NCI-H460 (cell line): ENCODE measurements at regions not wholly inside any gene's neighbourhood (a gene's known extent, or its start where the extent isn't known, plus 50 kb on each side); places are given as distances from the start of the nearest gene placed in this dataset.
"Not testable (repeated sequence)": the region's sequence is repeated elsewhere in the genome, so short reads cannot be mapped to it uniquely, and the experiment has no call there.

Experiments used
- DNase-seq: peaks from one replicate; pipeline ENCODE4 v3.0.0-alpha.2; 2016; ENCODE audit warnings: low read depth; ENCODE audit errors: extremely low read depth

DNA sequence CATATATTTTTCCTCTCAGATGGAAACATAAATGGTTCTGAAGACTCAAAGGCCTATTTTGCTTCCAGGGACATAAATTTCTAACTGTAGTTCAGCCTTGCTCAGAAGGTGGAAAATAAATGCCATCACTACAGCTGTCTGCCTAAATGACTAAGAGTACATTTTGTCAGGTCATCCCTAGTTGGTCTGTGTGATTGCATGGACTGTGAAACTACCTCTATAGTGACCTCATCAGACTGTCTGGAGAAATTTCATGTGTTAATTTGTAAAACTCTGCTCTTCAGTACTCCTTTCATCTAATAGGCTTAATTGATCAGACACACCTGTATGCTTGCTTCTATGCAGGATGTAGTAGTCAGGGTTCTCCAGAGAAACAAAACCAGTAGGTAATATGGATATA, 886.9 kb downstream of the AMY1C start:
- DNase-seq = peak; percentile 6

DNA sequence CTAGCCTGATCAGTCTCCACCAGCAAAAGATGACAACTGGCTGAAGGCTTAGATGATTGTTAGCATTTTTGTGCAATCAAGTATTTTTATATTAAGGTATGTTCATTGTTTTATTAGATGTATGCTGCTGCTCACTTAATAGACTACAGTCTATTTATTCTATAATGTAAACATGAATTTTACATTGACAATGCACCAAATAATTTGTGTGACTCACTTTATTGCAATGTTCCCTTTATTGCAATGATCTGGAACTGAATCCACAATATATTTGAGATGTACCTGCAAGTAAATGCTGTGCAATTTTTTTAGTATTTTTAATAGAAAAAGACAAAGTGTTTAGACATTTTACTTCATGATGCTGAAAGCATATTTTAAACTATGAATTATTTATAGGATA, 896.5 kb downstream of the AMY1C start:
- no peak for DNase-seq

DNA sequence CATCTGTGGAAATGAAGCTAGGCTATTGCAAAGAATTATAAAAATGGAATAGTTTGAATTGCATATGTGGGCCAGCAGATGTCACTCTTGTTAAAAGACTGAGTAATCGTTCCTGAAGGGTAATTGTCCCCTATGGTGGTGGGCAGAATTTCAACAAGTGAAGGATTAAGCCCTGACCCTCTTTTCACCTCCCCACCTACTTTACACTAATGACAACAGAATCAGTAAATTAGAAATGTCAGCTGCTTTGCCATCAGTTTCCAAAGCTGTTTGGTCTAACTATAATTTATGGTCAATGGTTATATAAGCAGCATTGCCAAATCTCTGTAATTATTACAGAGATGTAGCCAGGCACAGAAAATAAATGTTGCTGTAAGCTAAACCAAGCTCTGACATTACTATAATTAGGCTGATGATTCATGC, 898.6 kb downstream of the AMY1C start:
- DNase-seq = peak; percentile 17

DNA sequence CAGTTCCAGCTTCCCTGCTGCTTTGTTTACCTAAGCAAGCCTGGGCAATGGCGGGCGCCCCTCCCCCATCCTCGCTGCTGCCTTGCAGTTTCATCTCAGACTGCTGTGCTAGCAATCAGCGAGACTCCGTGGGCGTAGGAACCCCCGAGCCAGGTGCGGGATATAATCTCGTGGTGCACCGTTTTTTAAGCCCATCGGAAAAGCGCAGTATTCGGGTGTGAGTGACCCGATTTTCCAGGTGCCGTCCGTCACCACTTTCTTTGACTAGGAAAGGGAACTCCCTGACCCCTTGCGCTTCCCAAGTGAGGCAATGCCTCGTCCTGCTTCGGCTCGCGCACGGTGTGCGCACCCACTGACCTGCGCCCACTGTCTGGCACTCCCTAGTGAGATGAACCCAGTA, 914.7 kb downstream of the AMY1C start:
- not testable (repeated sequence) for DNase-seq

DNA sequence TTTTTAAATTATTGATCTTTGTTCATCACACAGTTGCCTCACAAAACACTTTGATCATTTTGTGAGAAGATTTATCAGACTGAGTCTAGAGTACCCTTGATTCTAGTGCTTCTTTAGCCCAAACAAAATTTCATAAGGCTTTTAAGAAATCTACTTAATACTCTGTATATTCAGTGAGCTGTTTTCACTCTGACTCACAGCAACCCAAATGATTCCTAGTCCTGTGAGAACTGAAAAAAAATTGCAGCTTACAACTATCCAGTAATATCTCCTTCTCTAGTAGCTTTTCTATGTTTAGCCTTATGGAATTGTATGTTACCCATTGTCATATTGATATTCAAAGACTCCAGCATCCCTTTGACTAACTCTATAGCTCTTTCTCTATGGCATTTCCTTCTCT, 915.6 kb downstream of the AMY1C start:
- DNase-seq = no peak

DNA sequence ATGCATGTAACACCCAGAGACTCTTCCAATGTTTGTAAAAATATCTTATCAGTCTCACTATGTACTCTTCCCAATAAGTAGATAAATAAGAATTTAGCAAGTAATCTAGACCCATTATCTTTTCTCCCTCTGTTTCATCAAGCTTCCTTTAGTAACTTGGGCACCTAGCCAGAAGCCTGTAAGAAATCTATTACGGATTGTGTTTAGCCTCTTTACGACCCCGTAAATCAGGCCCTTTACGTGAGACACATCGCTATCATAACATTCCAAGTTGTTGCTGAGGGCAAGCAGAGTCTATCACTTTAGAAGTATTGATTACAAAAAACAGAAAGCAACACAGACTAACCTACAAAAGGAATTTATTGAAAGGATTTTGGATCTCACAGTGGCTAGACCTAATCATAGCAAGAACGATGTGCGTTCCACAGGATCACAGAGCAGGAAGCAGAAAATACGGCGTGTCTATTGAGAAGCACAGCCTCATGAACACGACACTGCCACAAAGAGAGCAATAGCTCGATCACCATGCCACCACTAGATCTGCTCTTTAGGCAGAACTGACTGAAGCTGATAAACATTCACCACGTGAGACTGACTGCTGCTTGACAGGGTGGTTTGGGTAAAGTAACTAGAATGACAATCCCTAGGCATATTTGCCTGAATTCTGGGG, 922.1 kb downstream of the AMY1C start:
- DNase-seq = no peak

DNA sequence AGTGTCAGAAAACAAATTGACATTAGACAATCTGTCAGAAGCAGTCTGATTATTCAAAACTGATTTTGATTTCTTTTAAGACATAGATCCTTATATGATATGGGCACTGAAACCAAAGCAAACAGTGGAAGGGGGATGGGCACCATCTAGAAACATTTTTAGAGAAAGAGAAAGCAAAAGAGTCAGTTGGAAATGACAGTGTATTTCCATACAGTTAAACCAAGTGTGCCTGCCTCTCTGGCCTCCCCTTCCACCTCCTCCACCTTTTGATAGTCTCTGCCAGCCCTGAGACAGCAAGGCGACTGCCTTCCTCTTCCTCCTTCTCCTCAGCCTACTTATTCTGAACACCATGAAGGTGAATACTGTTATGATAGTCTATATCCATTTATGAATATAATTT, 949.7 kb downstream of the AMY1C start:
- DNase-seq = no peak

DNA sequence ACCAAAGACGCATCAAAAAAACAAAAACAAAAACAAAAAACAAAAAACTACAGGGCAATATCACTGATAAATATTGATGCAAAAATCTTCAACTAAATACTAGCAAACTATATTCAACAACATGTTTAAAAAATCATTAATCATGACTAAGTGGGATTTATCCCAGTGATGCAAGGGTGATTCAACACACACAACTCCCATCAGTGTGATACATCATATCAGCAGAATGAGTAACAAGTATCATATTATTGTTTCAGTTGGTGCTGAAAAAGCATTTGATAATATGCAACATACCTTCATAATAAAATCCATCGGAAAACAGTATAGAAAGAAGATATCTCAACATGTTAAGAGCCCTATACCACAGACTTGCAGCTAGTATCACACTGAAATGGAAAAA, 953.0 kb downstream of the AMY1C start:
- peak; percentile 12 for DNase-seq

DNA sequence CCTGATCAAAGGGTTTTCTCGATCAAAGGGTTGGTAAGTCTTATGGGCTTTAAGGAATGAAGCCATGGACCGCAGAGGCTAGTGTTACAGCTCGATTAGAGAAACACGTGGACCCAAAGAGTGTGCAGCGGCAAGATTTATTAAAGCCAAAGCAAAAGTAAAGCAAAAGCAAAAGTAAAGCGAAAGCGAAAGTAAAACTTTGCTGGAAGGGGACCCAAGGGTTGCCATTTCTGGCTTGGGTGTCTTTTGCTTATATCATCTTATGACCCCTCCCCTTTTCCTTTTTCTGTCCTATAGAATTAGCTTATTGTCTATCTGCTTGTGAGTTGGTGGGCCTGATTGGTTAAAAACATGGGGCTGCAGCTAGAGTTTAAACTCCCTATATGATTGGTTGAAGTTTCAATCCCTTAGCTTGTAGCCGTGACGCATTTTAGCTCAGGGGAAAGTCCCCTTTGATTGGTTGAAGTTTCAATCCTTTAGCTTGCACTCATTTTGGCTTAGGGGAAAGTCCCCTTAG, 957.0 kb downstream of the AMY1C start:
- no peak for DNase-seq

DNA sequence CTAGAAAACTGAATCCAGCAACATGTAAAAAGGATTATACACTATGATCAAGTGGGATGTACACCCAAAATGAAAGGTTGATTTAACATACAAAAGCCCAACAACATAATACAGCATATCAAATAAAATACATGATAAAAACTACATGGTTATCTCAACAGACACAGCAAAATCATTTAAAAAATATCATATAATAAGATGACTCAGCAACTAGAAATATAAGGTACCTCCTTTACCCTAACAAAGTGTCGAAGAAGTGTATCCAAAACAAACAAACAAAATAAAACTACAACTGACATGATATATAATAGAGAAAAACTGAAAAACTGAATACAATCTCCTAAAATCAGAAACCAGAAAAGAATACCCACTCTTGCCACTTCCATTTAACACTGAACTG, 969.1 kb downstream of the AMY1C start:
- DNase-seq = no peak

DNA sequence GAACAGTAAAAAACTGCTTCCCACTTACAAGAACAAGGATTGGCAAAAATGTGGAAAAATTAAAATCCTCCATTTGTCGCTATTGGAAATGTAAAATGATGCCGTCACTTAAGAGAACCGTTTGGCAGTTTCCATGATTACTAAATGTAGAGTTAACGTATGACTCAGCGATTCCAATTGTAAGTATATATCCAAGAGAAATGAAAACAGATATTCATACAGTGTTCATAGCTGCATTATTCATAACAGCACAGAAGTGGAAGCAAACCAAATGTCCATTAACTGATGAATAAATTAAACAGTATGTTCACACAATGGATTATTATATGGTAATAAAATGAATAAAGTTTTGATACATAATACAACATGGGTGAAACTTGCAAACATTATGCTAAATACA, 971.0 kb downstream of the AMY1C start:
- DNase-seq = no peak

DNA sequence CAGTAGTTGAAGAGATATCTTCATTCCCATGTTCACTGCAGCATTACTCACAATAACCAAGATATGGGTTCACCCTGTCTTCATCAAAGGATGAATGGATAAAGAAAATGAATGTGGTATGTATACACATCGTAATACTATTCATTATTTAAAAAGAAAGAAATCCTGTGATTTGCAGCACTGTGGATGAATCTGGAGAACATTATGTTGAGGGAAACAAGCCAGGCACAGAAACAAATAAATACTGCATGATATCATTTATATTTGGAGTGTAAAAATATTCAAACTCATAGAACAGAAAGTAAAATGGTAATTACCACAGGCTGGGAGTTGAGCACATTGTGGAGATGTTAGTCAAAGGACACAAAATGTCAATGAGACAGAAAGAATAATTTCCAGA, 977.2 kb downstream of the AMY1C start:
- no peak for DNase-seq

DNA sequence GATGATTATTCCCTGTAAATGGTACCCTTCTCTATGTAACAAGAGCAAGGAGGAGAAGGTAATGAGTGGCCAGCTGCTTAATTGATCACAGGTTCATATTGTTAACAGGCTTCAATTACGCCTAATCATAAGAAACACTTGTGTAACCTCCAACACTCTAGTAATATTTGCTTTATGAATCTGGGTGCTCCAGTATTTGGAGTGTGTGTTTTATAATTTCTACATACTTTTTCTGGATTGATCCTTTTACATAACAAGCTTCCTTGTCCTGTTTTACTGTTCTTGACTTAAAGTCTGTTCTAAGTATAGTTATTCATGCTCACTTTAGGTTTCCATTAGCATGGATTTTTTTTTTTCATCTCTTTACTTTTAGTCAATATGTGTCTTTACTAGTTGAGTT, 984.2 kb downstream of the AMY1C start:
- DNase-seq = no peak

DNA sequence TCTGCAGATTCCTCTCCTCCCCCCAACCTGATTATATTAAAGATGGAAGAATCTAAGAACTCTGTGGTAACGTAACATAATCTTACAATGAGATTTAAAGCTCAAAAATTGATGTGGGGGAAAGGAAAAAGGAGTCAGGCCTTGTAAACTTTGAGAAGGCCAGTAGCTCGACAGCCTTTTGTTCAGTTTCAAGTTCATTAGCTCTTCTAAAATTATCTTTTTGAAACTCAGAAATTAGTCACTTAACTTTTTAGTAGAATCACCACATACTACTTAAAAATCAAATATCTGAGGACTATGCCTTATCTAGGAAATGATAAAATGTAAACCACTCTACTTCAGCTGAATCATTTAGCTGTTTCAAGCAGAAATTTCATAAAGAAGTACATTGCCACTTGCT, 996.2 kb downstream of the AMY1C start:
- no peak for DNase-seq

DNA sequence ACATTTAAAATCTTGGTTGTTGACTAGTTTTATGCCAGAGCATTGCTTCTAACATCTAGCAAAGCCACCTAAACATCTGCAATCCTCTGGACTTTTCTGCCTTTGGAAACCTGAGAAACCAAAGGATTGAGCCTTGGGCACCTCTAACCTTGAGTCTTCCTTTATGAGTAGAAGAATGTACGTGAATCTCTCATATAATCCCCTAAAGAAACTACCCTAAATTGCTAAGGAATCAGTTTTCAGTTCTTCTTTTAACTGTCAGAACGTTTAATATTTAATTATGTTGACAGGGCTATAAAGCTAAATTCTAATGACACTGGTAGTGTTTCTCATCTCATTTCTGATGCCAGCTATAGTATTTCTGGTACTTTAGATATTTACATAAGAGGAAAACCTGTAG, 997.3 kb downstream of the AMY1C start:
- no peak for DNase-seq

DNA sequence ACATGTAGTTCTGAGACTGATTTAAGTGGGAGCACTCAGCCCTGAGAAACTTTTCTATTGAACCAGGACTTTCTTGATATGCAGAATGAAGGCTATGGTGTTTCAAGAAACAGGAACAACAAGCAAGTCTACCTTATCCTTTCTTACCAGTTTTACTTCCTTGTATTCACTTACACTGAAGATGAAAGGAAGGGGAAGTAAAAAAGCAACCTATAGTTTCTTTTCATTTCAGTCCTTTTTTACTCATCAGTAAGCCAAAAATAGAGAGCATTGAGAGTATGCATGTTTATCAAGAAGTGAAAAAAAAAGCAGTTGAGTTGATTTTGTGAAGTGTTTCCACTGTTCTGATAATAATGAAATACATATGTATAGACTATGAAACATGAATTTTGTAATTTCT, 1010.3 kb downstream of the AMY1C start:
- no peak for DNase-seq

DNA sequence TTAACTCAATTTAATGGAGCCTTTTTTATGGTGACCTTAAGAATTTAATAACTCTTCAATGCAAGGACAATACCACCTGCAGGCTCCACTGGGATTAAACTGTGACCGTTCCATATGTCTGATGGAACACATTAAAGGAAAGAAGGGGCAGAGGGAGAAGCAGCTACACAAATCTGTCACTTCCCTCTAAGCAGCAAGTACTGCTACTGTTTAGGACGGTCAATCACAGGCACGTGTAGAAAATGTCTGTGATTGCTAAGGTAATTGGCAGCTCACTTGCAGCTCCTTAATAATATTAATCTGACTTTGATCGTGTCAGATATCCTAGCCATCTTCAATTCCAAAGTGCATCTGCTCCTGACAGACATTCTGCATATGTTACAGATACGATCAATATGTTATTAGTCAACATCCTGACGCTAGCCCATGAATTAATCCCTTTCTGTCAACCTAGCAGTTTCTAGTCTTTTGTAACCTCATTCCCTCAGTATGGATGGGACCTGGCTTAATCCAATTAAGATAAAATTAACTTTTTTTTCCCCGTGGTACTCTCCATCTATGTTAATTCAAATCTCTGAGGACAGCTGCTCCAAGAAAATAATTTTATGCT, 1012.4 kb downstream of the AMY1C start:
- DNase-seq = no peak

DNA sequence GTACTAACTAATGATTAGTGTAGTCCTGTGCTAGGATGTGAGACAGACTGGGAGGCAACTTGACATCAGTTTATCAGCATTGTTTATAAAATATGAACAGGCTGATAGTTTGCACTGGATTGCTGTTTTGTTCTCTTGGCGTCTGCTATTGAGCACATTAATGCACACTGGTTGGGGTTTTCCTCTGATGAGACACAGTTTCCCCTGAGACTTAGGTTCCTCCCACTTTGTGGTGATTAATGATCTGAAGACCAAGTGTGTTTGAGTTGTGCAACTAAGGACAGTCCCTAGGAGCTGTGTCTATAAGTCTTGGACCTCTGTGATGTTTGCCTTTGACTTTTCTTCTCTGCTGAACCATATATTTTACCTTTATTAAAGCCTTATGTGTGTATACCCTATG, 1015.4 kb downstream of the AMY1C start:
- no peak for DNase-seq

DNA sequence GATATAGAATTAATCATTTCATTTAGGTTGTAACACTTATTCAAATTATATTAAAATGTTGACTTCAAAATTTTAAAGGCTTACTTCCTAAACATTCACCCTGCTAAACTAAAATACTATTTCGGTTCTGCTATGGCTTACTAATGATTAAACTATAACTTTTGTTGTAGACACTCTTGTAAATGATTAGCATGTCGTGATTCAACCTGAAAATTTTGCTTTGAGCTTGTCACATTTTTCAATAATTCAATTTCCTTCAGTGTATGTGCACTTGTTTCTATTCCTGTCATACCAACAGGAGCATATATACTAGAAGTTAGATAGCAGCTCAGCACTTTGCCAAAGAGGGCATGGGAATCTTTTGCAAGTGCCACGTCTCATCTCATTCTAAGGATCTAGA, 1018.8 kb downstream of the AMY1C start:
- no peak for DNase-seq

DNA sequence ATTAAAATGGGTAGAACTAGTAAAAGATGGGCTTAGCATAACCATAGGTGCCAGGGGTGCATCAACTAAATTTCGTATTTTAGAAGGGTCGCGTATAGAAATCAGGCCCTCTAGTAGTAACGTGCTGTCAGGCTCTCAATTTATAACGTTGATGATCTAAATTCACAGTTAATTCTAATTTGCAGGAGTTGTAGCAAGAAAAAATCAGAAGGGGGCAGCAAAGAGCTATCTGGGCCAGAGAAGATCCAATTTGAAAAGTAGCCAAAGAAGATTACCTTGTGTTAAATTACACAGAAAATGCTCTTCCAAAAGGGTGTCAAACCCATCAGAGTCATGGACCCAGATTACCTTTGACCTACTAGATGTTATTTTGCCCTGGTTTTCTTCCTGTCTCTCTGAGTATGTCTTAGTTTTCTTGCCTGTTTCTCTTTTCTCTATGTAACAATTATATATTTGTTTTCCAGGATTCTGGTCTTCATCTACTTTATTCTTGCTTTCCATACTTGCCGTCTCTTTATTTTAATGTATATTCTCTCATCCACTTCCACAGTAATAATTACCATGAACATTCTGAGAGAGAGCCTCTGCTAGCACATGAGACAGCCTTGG, 1030.9 kb downstream of the AMY1C start:
- peak; percentile 21 for DNase-seq

DNA sequence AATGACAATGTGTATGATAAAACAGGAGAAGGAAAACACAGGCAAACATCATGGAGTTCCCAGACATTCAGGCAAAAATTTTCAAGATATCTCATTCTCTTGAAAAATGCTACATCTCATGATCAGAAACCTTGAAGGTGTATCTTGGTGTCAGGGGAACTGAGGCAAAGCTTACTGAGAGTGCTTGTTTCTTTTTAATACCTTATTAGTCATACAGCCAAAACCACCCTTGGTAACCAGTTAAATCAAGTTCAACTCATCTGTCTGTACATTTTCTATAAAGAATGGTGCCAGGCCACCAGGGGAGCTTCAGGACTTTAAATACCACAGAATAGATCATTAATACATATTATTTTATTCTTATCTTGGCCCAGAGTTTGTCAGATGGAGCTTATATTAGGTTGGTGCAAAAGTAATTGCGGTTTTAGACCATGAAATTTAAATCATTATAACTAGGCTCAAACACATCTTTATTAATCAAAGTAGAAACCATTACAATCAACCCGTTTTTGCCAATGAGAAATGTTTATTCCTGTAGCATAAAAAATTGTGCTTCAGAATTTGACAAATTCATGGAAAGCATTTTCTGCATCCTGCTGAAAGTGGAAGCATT, 1036.0 kb downstream of the AMY1C start:
- DNase-seq = no peak
